Suppressor macrophage (primary cell): ENCODE measurements at regions not wholly inside any gene's neighbourhood (a gene's known extent, or its start where the extent isn't known, plus 50 kb on each side); places are given as distances from the start of the nearest gene placed in this dataset.

Experiments used
- DNase-seq, 4 experiments: peaks; one replicate each; pipeline ENCODE4 v3.0.0-alpha.2; 2020 to 2022

- no peak for DNase-seq
These were observed 265.2 kb downstream of the QKI start for GRCh38 chr6:163679753-163680152.

GRCh38 chr6:163679012-163679660, 264.6 kb downstream of the QKI start:
- no peak for DNase-seq

- DNase-seq = no peak
These were observed 261.1 kb downstream of the QKI start for GRCh38 chr6:163675611-163676010.

- DNase-seq = no peak
These were observed 258.2 kb downstream of the QKI start for GRCh38 chr6:163672710-163673109.

DNA sequence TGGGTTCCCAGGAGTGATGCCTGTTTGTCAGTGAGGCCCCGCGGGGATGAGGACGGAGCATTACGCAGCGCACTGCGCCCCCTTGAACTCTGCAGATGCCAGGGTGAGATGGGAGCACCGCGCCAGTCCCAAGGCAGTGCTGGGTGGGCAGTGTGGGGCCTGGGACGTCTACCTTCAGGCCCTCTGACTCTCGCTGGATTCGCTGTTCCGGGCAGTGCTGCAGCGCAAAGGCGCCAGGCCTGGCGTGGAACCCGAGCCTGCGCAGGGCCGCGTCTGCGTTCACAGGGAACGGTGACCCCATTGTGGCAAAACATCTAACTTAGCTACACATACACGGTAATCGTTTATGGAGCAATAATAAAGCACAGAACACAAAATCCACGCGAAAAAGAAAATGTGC, 257.3 kb downstream of the QKI start:
- DNase-seq = no peak

GRCh38 chr6:163671355-163671754, 256.8 kb downstream of the QKI start:
- no peak for DNase-seq

- no peak for DNase-seq
These were observed 255.8 kb downstream of the QKI start for GRCh38 chr6:163670336-163670735.

DNA sequence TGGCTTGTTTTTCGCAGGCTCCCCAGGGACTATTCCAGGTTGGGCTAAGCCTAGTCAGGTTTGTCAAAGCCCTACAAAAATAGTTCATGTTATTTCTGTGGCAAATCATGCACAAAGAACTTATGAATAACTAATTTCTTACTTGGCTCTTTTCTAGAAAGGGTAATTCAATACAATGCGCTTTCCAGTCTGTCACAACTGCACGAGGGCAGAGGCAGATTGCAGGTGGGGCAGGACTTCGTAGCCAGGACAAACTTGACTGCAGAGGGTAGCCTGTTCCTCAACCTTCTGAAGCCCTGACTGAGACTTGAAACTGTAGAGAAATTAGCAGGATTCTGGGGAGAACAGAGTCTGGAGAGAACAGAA, 253.5 kb downstream of the QKI start:
- DNase-seq = no peak

DNA sequence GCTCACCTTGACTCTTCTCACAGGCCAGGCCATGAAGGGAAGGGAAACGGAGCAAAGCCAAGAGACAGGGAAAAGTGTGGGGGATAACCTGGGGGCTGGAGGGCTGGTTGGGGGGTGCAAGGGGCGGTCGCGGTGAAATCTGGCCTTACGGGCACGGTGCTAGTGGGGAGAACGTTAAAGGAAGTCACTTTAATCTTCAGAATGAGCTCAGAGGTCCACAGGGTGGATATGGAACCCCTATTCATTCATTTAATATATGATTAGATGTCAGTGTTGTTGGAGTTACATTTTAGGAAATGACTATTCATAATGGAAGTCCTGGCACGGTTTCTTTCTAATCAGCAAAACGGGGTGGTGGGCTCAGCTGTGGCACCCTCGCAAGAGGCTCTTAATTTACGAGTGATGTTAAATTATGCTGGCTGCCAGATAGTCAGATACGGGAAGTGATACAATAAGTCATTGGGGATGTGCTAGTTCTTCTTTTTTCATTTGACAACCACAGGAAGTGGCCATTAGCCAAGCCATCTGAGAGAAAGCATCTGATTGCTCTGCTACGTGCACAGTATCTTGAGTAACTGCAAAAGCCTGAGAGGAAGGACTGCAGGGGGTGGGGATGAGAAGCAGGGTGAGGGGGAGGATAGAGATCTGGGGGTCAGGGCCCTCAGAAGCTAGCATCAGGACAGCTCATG, 253.0 kb downstream of the QKI start:
- DNase-seq = peak; percentile 88 to 99 (median 96)

DNA sequence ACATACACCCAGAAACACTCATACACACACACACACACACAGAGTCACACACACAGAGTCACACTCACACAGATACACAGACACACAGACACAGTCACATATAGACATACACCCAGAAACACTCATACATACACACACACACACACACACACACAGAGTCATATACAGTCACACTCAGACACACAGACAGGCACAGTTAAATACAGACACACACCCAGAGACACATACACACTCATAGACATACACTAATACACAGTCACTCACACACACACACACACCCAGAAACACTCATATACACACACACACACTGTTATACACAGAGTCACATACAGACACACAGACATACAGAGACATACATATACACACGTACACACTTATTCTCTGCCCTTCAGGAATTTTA, 250.9 kb downstream of the QKI start:
- no peak for DNase-seq

DNA sequence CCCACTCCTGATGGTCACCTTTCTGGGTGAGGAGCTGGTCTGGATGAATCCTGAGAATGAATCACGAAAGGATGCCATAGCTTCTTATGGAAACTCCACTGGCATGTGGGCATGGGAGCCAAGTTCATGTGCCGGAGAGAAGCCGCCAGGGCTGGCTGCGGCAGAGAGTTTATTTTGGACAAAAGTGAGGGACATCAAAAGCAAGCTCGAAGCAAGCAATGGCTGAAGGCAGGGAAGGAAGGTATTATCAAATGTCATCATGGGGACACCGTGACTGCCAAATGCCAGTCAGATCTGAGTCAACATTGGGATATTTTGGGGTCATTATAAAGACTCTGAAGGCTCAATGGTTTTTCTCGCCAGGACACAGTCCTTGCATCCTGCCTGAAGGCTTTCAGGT, 249.1 kb downstream of the QKI start:
- no peak for DNase-seq

- no peak for DNase-seq
These were observed 248.2 kb downstream of the QKI start for GRCh38 chr6:163662604-163663225.

DNA sequence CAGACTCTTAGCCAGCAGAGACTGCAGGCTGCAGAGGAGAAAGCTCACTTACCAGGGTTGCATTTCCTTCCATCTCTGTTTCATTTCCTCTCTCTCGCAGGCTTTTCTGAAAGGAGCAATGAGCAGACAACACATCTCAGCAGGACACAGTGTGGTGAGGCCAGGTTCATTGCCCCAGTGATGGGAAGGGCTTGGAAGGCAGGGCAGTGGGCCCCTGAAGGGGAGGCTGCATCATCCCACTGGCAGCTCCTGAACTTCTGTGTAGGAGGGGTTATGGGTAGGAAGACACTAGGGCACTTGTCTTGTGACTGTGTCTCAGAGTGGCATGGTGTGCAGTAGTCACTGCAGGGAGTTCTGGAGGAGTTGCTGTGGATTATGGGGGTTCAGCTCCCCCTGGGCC, 246.8 kb downstream of the QKI start:
- DNase-seq = peak; percentile 83 to 96 (median 90)

DNA sequence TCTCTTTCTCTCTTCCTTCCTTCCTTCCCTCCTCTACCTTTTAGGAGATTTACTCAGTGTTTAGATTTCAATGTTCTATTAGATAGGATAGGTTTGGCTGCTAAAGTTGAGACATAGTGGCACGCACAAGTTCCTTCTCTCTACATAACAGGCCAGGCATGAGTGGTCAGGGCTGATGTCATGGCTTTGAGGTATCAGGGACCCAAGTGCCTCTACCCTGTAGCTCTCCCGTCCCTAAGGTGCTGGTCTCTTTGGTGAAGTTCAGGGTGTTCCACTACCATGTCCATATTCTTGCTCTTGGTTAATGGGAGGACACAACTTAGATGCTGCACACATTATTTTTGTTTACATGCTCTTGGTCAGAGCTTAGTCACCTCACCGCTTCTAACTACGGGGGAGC, 245.3 kb downstream of the QKI start:
- peak; percentile 29 to 44 (median 40) for DNase-seq

- peak in 1 of 4 experiments; percentile 21 for DNase-seq
These were observed 241.0 kb downstream of the QKI start for GRCh38 chr6:163655217-163656121.

GRCh38 chr6:163651915-163652668, 237.6 kb downstream of the QKI start:
- DNase-seq = peak; percentile 39 to 73 (median 68)

DNA sequence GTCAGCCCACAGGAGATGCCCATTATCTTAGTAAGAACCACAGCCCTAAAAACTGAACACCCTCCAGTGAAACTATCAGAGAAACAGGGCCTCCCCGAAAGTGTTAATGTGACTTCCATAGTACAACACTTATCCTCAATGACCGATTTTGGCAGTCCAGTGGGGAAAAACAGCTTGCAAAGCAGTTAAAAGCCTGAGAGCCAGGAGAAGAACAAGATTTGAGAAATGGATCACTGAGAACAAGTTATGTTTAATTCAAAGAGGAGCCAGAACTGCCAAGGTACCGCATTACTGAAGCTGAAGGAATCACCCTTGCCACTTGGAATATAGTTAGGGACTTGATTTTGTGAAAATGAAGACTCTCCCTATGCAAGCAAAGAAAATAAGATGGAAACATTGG, 236.9 kb downstream of the QKI start:
- no peak for DNase-seq

- no peak for DNase-seq
These were observed 234.3 kb downstream of the QKI start for GRCh38 chr6:163648868-163649267.

DNA sequence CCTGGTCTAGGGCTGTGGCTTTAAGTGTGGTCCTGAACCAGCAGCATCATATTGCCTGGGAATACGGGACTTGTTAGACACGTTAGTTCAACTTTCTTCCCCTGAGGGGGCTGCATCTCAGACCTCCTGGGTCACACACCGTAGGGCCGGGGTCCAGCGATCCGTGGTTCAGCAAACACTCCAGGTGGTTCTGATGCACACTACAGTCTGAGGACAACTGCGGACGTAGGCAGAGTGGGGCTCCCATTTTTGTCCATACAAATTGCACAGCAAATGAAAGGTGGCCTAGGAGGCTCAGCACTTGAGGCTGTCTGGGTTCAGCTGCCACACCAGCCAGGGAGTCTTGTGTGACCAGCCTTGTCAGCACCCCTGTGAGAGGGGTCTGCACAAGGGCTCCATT, 233.1 kb downstream of the QKI start:
- DNase-seq = no peak

- DNase-seq = no peak
These were observed 232.3 kb downstream of the QKI start for GRCh38 chr6:163646866-163647265.

DNA sequence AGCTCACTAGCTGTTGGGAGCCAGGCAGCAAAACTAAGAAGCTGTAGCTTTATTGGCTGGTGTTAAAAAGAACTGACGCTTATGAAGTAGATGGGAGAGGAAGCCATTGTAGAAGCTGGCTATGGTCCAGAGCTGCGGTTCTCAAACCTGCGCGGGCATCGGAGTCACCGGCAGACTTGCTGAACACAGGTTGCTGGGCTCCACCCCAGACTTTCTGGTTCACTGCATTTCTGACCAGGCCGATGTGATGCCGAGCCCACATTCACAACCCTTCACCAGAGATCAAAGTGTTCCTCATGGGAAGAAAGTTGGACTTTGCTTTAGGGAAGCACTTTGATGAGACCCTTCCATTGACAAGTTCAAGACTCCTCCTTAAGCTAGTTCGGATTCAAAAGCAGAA, 231.6 kb downstream of the QKI start:
- DNase-seq = no peak

GRCh38 chr6:163645560-163645959, 231.0 kb downstream of the QKI start:
- no peak for DNase-seq
